K562 (cell line): ENCODE measurements at regions not wholly inside any gene's neighbourhood (a gene's known extent, or its start where the extent isn't known, plus 50 kb on each side); places are given as distances from the start of the nearest gene placed in this dataset.

ENCODE experiments used
- ARHGAP35 ChIP-seq: fragments of 450-650 bp; IDR thresholded peaks from 2 replicates; pipeline ENCODE4 v1.6.1; 2018; ENCODE audit not compliant: partially characterized antibody
- CBX3 ChIP-seq, 2 experiments: IDR thresholded peaks; 1 replicate in 1 of 2; 2 replicates in 1 of 2; pipeline ENCODE4 v1.6.1; 2012; ENCODE audit warnings: inconsistent platforms in 2 of 2, low read length in 2 of 2, borderline replicate concordance in 1 of 2, control low read depth in 1 of 2
- ELK1 ChIP-seq: sonication (generic); formaldehyde crosslinking; IDR thresholded peaks from 2 replicates; pipeline ENCODE4 v1.8.1; 2022; ENCODE audit warnings: missing genetic modification reagents
- FOXJ3 ChIP-seq: sonication (generic); formaldehyde crosslinking; IDR thresholded peaks from 2 replicates; pipeline ENCODE4 v1.4.0; 2020; ENCODE audit warnings: mild to moderate bottlenecking, missing genetic modification reagents
- HCFC1 ChIP-seq: IDR thresholded peaks from 2 replicates; pipeline ENCODE4 v1.6.1; 2012; ENCODE audit warnings: low read depth, low read length, improper control_type of control experiment
- MNT ChIP-seq, 2 experiments: fragments of 450-650 bp; conservative IDR thresholded peaks; 2 replicates each; pipeline ENCODE4 v1.6.1; 2017; ENCODE audit warnings: mild to moderate bottlenecking in 2 of 2, moderate library complexity in 2 of 2
- NCOA2 ChIP-seq, 2 experiments: fragments of 450-650 bp; IDR thresholded peaks; 2 replicates each; pipeline ENCODE4 v1.6.1; 2018; ENCODE audit warnings: mild to moderate bottlenecking in 2 of 2, moderate library complexity in 1 of 2; ENCODE audit not compliant: partially characterized antibody in 2 of 2
- PHF21A ChIP-seq: fragments of 450-650 bp; IDR thresholded peaks from 2 replicates; pipeline ENCODE4 v1.6.1; 2017; ENCODE audit warnings: low read depth, borderline replicate concordance
- RERE ChIP-seq: sonication (generic); formaldehyde crosslinking; IDR thresholded peaks from 2 replicates; pipeline ENCODE4 v1.8.0; 2023; ENCODE audit warnings: missing genetic modification reagents, mild to moderate bottlenecking, borderline replicate concordance
- RFX7 ChIP-seq: fragments of 250-450 bp; sonication (Bioruptor Pico); IDR thresholded peaks from 2 replicates; pipeline ENCODE4 v1.5.1; 2021; ENCODE audit warnings: mild to moderate bottlenecking
- SAFB2 ChIP-seq: fragments of 200-400 bp; formaldehyde crosslinking; IDR thresholded peaks from 2 replicates; pipeline ENCODE4 v1.6.1; 2018; ENCODE audit warnings: borderline replicate concordance, low read length, low read depth, moderate library complexity; ENCODE audit not compliant: severe bottlenecking
- SP1 ChIP-seq: sonication (generic); formaldehyde crosslinking; IDR thresholded peaks from 2 replicates; pipeline ENCODE4 v1.8.1; 2022; ENCODE audit warnings: mild to moderate bottlenecking, missing genetic modification reagents
- TEAD4 ChIP-seq, 2 experiments: sonication (generic) in 1 of 2; formaldehyde crosslinking in 1 of 2; IDR thresholded peaks; 2 replicates each; pipeline versions ENCODE4 v1.6.1 to v1.8.0; 2012 to 2022; ENCODE audit warnings: borderline replicate concordance in 1 of 2, inconsistent platforms in 1 of 2, low read length in 1 of 2, mild to moderate bottlenecking in 1 of 2, missing genetic modification reagents in 1 of 2
- ZKSCAN8 ChIP-seq: fragments of 200-800 bp; sonication (Bioruptor generic); IDR thresholded peaks from 2 replicates; pipeline ENCODE4 v1.6.1; 2016; ENCODE audit warnings: missing genetic modification characterization, missing compliant biosample characterization
- ZNF3 ChIP-seq: fragments of 250-450 bp; sonication (Bioruptor Pico); IDR thresholded peaks from 2 replicates; pipeline ENCODE4 v1.5.0; 2021; ENCODE audit warnings: mild to moderate bottlenecking, moderate library complexity
- ZNF644 ChIP-seq: fragments of 200-800 bp; sonication (Bioruptor generic); IDR thresholded peaks from 2 replicates; pipeline ENCODE4 v1.6.1; 2016; ENCODE audit warnings: low read depth, missing genetic modification characterization, missing compliant biosample characterization
- TF ChIP-seq, protein P1 (sequence below): IDR thresholded peaks from 2 replicates; pipeline ENCODE4 v1.6.1; 2016; ENCODE audit warnings: missing genetic modification characterization, missing compliant biosample characterization

GRCh38 chr17:36869856-36870719 is 67.2 kb upstream of the LHX1 start (continued):
- no peak for TF ChIP-seq RERE
- no peak for TF ChIP-seq NCOA2 (IDR thresholded peaks at IDR 0.05; ENCODE audit: partially characterized antibody in 2 of 2)
- TF ChIP-seq FOXJ3 (CRISPR knock-in tag), result no peak
- no peak for TF ChIP-seq SP1 (CRISPR knock-in tag)
- no peak for TF ChIP-seq PHF21A
- no peak for TF ChIP-seq CBX3 (IDR thresholded peaks at IDR 0.05; ENCODE audit: borderline replicate concordance in 1 of 2, low read length in 2 of 2)
- TF ChIP-seq HCFC1, result no peak
- no peak for TF ChIP-seq SAFB2
- no peak for TF ChIP-seq MNT (conservative IDR thresholded peaks at IDR 0.05)
- no peak for TF ChIP-seq RFX7 (CRISPR knock-in tag)
- TF ChIP-seq ARHGAP35, result no peak
- TF ChIP-seq ZNF3, result no peak
- TF ChIP-seq ZKSCAN8 (CRISPR knock-in tag), result no peak
- TF ChIP-seq ZNF644, result no peak
- no peak for TF ChIP-seq ELK1 (CRISPR knock-in tag)
- TF ChIP-seq TEAD4 (IDR thresholded peaks at IDR 0.05; ENCODE audit: low read length), result no peak
- no peak for TF ChIP-seq TEAD4 (CRISPR knock-in tag; IDR thresholded peaks at IDR 0.05; ENCODE audit: borderline replicate concordance)
- TF ChIP-seq, protein P1, sequence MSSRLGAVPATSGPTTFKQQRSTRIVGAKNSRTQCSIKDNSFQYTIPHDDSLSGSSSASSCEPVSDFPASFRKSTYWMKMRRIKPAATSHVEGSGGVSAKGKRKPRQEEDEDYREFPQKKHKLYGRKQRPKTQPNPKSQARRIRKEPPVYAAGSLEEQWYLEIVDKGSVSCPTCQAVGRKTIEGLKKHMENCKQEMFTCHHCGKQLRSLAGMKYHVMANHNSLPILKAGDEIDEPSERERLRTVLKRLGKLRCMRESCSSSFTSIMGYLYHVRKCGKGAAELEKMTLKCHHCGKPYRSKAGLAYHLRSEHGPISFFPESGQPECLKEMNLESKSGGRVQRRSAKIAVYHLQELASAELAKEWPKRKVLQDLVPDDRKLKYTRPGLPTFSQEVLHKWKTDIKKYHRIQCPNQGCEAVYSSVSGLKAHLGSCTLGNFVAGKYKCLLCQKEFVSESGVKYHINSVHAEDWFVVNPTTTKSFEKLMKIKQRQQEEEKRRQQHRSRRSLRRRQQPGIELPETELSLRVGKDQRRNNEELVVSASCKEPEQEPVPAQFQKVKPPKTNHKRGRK (tag), result no peak
